GM21717 (cell line): ENCODE measurements at regions not wholly inside any gene's neighbourhood (a gene's known extent, or its start where the extent isn't known, plus 50 kb on each side); places are given as distances from the start of the nearest gene placed in this dataset.

Experiments used
- ATAC-seq: cut with Tn5 transposase; IDR thresholded peaks from one replicate; pipeline ENCODE4 v1.9.1; 2021; ENCODE audit warnings: mild to moderate bottlenecking, moderate library complexity; ENCODE audit not compliant: unreplicated experiment

- ATAC-seq, result no peak
Observed at GRCh38 chr18:2258954-2259353, 312.4 kb downstream of the METTL4 start.

GRCh38 chr18:2263303-2263890 lies 307.9 kb downstream of the METTL4 start:
- ATAC-seq, result no peak

GRCh38 chr18:2274613-2275012 lies 296.7 kb downstream of the METTL4 start:
- no peak for ATAC-seq

- ATAC-seq, result no peak
Observed at GRCh38 chr18:2281086-2281485, 290.2 kb downstream of the METTL4 start.

GRCh38 chr18:2281523-2282199 lies 289.6 kb downstream of the METTL4 start:
- no peak for ATAC-seq

- ATAC-seq, result no peak
Observed at GRCh38 chr18:2293109-2293839, 278.0 kb downstream of the METTL4 start.

GRCh38 chr18:2301316-2301715 lies 270.0 kb downstream of the METTL4 start:
- no peak for ATAC-seq

- no peak for ATAC-seq
Observed at GRCh38 chr18:2302012-2302411, 269.3 kb downstream of the METTL4 start.

GRCh38 chr18:2302628-2303516 lies 268.4 kb downstream of the METTL4 start:
- ATAC-seq, result no peak

GRCh38 chr18:2303517-2304238 lies 267.6 kb downstream of the METTL4 start:
- no peak for ATAC-seq

GRCh38 chr18:2304378-2305175 lies 266.7 kb downstream of the METTL4 start:
- ATAC-seq, result no peak

- ATAC-seq, result no peak
Observed at GRCh38 chr18:2306606-2307005, 264.7 kb downstream of the METTL4 start.

GRCh38 chr18:2310886-2311285 lies 260.4 kb downstream of the METTL4 start:
- no peak for ATAC-seq

GRCh38 chr18:2312440-2312839 lies 258.9 kb downstream of the METTL4 start:
- ATAC-seq, result no peak

- no peak for ATAC-seq
Observed at GRCh38 chr18:2313332-2313731, 258.0 kb downstream of the METTL4 start.

- ATAC-seq, result no peak
Observed at GRCh38 chr18:2316082-2316750, 255.1 kb downstream of the METTL4 start.

- ATAC-seq, result no peak
Observed at GRCh38 chr18:2316751-2317696, 254.3 kb downstream of the METTL4 start.

- ATAC-seq, result no peak
Observed at GRCh38 chr18:2324459-2324858, 246.8 kb downstream of the METTL4 start.
